ENCODE measurements at regions not wholly inside any gene's neighbourhood (a gene's known extent, or its start where the extent isn't known, plus 50 kb on each side); places are given as distances from the start of the nearest gene placed in this dataset.

DNA sequence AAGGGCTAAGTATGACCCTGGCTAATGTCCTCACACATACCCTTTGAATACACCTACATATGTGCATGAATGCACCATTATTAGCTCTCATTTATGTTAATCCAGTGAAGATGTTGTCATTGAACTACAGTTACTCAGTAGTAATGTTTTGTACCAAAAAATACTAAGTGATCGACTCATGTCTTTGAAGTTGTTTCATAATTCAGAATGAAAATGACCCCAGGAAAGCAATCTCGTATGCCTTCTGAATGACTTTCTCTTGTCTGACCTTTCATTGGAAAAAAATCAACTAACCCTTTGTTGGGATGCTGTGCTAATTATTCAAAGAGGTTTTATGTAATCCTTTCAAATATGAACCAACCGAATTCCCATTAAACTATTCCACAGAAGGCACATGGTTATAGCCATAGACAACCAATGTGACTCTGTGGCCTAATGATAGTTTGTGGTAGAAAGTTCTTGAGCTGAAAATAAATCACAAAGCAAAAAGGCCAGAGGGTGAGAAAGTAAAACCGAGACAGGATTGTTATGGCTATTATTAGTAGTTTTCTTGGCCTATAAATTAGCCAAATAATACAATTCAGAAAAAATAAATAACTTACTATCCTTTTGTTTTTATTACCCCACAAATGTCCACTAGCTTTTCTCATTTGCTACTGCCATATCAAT lies 86.8 kb upstream of the STARD13 start:
- DNase-seq (ENCODE audit: low read depth in 2 of 2): no peak

DNA sequence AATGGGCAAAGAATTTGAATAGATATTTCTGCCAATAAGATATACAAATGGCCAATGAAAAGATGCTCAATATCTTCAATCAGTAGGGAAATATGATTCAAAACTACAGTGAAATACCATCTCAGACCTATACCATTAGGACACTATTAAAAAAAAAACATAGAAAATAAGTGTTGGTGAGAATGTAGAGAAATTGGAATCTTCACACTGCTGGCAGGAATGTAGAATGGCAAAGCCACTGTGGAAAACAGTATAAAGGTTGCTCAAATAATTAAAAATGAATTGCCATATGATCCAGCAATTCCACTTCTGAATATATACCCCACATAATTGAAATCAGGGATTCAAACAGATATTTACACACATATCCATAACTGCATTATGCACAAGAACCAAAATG lies 88.1 kb upstream of the STARD13 start:
- no peak for DNase-seq (ENCODE audit: low read depth in 2 of 2)

DNA sequence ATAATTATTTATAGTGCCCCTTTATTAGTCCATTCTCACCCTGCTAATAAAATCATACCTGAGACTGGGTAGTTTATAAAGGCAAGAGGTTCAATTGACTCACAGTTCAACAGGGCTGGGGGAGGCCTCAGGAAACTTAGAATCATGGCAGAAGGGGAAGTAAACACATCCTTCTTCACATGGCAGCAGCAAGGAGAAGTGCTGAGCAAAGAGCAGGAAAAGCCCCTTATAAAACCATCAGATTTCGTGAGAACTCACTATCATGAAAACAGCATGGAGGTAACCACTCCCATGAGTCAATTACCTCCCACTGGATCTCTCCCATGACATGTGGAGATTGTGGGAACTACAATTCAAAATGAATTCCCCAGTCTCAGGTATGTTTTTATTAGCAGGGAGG lies 89.9 kb upstream of the STARD13 start:
- no peak for DNase-seq (ENCODE audit: low read depth in 2 of 2)

DNA sequence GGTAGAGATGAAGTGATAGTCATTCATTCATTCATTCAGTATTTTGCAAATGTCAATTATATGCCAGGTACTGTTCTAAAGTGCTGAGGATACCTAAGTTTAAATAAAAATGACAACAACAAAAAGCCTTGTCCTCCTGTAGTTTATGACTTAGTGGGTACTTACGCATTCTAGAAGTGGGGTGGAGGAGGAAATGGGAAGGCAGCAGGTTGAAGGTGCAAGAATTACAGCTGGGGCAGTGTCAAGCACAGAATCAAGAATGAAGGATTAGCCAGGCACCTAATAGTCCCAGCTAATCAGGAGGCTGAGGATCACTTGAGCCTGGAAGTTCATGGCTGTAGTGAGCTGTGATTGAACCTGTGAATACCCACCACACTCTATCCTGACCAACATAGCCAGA lies 90.7 kb upstream of the STARD13 start:
- DNase-seq (ENCODE audit: low read depth in 2 of 2): no peak

DNA sequence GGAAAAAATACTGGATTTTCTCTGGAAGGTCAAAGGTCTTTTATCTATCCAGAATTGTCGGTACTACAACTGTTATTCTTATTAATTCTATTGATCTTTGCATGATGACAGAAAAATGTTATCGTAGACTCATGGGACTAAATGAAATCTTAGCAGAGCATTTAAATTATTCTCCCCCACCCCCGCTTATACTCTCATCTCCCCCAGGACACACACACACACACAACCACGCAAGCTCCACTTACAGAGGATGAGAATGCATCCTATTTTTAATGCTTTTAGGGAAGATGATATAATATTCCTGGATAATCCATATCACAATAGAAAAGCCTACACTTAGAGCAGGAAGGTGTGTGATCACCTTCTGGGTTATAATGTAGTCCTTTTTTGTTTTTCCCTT lies 91.9 kb upstream of the STARD13 start:
- no peak for DNase-seq (ENCODE audit: low read depth in 2 of 2)

DNA sequence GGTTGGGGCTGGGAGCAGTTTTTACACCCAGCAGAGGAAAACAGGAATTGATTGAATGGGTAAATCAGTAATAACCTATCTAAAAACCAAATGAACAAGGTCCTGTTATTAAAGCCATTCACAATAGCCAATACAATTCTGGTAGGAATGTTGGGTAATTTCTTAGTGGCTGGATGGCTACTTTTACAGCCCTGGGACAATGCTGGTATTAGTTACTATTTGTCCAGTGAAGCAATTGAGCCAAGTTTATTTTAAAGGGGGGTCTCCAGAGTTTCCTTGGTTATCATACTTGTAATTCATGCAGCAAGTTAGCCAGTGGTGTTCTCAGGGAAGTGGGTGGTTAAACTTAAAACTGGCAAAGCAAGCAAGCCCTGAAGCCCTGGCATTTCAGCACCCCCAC lies 92.3 kb upstream of the STARD13 start:
- DNase-seq (ENCODE audit: low read depth in 2 of 2): no peak

DNA sequence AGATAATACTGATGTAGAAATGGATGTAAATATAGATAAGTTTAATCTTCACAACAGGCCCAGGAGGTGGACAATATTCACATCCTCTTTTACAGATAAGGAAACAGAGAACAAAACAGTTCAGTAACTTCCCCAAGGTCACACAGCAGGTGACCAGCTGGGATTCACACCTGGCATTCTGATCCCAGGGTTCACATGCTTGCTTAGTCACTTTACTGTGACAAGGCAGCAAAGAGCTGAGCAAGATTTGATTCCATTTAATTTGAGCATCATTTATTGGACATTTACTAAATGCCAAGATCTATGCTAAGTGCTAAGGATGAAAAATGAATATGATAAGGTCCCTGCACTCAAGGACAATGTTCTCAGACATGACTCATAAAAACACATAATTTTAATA lies 94.1 kb upstream of the STARD13 start:
- no peak for DNase-seq (ENCODE audit: low read depth in 2 of 2)

DNA sequence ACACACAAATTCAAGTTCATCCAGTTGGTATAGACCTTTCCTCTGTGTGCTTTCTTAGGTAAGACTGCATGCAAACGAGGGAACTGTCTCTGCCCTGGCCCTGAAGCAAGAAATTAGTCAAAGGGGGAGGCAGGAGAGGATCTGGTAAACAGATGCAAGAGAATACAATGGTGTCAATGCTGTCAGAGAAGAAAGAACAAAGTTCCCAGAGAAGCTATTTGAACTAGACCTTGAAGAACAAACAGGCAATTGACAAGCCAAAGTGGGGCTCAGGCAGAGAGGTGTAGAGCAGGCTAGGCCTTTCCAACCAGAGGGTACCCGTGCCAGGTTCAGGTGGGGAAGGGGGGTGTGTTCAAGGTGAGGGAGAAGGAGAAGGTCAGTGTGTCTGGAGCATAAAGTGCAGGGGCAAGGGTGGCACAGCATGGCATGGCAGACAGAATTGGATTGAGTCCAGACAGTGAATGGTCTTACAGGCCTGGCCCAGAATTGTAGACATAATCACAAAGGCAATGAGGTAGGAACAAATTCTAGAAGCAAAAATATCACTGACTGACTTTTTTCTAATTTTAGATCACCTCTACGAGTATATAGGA lies 95.0 kb upstream of the STARD13 start:
- DNase-seq (ENCODE audit: low read depth in 2 of 2): no peak

DNA sequence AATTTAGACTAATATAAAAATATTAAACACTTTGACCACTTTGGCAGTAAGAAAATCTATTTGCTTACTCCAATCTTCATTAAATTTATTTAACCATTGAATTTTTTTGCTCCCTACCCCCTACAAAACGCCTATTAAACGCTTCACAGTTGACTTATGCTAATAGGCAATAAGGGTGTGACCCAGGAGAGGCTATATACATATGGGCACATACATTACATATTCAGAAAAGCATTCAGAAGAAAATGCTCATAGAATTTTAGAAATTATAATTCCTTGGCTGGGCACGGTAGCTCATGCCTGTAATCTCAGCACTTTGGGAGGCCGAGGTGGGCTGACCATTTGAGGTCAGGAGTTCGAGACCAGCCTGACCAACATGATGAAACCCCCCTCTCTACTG lies 95.6 kb upstream of the STARD13 start:
- DNase-seq (ENCODE audit: low read depth in 2 of 2): no peak

DNA sequence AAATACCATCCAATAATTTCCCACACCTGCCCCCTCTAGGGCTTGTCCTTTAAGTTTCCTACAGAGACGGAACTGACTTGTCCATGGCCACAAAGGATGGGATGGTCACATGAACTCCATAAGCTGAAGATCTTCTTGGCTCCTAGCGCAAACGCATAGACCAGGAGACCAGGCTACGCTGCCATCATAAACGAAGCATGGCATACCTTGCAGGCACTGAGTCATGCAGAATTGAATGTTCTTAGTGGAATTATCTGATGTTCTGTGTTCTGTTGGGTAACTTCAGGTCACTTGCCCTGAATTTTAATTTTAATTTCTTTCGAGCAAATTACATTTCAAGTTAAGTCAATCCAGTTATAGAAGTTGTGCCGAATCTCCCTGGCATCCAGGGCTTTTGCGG lies 96.4 kb upstream of the STARD13 start:
- no peak for DNase-seq (ENCODE audit: low read depth in 2 of 2)

DNA sequence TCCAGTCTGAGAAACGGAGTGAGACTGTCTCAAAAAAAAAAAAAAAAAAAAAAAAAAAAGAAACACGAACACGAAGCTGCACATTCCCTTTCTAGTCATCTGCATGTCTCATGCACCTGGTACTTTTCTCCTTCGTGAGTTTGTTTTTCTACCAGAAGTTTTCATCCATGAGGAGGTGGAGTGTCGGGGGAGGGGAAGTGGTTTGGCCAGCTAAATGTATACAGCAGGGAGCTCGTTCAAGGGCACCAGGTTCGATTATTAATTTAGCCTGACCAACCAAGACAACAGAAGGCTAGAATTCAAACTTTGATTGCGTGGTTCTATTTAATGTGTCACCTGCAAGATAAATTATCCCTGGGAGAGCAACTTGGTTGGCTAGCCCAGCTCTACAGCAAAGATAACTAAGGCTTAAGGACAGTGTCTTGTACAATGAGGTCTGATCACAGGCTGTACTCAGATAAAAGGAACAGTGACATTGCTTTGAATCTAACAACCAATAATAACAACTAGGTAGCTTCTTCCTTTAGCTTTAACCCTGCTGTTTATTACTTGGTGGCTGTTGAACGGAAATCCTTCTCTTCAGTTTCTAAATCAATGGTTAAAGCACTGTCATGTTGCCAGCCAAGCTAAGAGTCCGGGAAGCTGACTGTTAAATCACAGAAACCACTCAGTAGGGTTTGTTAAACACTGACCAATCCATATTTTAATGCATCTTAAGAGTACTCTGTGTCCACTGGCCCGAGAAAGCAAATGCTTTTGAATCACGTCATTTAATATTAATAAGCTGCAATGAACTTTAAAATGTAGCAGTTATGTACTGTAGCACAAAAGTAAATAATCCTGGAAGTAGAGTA lies 98.4 kb upstream of the STARD13 start:
- no peak for DNase-seq (ENCODE audit: low read depth in 2 of 2)

DNA sequence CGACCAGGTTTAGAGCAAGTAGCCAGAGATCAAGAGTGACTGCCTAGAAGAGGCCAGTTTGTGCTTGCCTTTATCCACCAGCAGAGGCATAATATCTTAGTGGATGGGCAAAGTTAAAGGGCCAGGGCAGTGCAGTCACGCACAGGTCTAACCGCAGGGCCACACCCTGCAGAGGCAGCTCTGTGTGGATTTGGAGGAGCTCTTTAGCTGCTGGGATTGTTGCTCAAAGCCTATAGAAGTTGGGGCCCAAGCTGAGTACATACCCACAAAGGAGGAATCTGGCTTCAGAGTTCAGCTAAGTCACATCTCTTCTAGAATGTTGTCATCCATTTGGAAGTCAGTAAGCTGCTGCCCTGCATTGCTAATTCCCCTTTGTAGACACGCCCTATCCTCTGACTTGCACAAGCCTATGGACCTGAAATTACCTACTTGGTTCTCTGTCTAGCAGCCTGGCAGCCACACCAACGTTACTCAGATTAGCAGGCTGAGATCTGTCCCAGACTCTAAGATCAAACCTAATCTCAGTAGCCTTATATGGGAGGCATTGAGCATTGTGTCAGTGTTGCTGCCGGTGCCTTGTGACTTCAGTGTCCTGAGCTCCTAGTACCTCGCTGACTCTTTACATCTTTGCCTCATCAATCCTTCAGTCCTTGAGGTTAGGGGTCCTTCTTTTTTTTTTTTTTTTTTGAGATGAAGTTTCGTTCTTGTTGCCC lies 102.9 kb upstream of the STARD13 start:
- DNase-seq (ENCODE audit: low read depth in 2 of 2): no peak

DNA sequence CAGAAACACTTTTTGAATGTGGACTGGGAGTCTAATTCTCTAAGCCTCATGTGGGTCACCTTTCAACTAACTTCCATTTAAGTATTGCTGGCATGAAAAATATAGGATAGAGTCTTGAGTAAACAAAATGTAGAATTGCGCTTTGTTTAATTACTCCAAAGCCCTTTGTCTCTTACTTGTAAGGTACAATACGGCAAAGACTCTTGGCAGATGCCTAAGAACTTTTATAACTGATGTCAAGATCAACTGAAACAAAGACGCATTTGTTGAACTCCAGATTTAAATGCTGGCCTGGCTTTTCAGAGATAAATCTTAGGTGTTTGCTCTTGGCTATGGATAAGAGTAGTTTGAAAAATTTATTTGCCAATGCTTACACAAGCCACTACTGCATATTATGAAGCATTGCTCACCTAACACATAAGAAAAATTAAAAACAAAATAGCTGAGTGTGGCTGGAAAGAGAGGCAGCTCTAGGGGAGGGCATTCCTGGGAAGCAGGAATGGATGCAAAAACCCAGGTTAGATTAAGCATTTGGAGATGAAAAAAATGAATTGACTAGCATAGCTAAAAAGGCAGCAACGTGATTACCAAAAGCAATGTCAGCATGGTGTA lies 107.3 kb upstream of the STARD13 start:
- DNase-seq (ENCODE audit: low read depth in 2 of 2): no peak

DNA sequence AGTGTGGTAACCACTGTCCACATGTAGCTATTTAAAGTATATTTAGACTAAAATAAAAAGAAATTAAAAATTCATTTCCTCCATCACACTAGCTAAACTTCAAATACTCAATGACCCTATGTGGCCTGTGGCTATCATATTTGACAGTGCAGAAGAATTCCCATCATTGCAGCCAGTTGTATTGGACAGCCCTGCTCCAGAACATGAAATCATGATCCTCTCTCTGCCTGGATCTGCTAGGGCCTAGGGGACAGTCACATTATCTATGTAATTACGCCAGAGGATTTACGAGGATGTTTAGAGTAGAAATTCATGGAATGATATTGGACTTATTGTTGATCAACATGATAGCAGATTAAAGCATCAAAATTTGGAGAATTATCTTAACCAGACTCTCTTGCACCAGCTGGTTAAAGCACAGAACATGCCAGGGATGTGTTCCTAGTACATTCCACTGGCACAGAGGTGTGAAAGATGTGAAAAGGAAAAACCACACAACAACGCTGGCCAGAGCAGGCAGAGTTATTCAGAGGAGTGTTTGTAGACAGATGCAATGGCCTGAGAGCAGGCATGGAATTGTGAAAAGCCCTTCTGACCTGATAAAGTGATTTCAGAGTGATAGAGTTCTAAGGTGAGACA lies 108.9 kb upstream of the STARD13 start:
- DNase-seq (ENCODE audit: low read depth in 2 of 2): no peak

DNA sequence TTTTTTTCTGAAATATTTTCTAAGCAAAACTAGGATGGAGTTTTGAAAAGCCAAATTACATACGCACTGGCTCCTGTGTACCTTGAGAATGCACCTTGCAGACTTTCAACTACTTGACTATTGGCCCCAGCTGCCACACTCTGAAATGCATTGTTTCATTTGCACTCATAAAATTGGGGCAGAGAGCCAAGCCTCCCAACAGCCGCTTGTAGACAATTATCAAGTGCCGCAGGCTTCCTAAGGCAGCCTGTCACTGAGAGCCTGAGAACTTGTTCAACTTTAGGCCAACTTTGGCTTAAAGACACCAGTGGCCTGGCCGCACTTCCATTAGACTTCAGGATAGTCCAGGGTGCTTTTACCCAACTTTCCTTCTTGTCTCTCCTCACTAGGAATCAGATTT lies 115.7 kb upstream of the STARD13 start:
- DNase-seq (ENCODE audit: low read depth in 2 of 2): no peak

DNA sequence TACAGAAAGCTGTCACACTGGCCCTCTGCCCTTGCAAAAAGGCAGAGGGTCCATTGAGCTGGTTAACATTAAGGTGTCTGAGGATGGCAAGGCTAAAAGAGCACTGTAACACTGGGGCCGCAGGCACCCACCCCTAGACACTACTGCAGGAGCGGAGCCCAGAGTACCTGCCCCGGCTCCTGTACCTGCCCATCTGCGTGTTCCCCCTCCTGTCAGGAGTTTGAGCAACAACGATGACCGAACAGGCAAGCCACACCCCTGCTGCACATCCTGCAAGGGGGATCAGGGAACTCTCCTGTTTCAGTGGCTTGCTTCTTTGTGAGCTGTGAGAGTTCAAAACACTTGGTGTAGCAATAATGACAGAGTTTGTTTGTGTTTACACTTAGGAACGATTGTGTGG lies 117.4 kb upstream of the STARD13 start:
- no peak for DNase-seq (ENCODE audit: low read depth in 2 of 2)

DNA sequence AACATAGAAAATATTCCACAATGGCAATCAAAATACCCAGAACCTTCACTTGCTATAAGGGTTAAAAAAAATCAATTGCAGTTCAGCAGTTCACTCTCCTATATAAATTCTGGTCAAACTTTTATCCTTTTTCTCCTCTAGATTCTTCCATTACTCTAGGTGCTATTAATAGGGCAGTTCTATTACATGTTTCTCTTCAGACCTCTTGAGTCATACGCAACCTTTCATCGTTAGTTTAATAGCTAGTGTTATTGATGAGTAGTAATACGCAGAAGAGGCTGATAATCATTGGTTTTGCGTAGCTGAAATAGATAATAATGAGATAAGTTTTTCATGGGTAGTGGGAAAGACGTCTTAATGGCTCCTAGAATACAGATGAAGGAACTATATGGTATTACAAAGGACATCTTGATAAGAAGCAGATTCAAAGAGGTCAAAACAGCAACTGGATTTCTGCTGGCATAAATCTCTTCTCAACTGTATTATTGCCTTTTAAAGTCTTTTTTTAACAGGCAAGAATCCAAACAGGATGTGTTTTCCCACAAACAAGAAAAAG lies 118.3 kb upstream of the STARD13 start:
- no peak for DNase-seq (ENCODE audit: low read depth in 2 of 2)

DNA sequence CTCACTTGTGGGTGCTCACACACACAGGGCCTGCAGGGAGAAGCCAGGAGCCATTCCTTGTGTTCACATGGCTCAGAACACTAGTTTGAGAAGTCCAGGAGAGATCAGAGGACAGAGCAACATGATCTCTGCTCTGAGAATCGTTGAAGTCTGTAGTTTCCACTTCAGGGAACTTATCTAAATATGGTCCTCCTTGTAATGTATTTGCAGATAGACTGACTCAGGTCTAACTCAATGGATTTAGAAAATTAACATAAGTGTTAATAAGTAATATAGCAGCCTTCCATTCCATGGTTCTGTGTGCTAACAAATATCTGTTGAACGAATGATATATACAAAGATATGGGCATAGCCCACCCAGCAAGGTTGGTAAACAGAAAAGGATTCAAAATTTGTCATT lies 119.8 kb upstream of the STARD13 start:
- no peak for DNase-seq (ENCODE audit: low read depth in 2 of 2)

DNA sequence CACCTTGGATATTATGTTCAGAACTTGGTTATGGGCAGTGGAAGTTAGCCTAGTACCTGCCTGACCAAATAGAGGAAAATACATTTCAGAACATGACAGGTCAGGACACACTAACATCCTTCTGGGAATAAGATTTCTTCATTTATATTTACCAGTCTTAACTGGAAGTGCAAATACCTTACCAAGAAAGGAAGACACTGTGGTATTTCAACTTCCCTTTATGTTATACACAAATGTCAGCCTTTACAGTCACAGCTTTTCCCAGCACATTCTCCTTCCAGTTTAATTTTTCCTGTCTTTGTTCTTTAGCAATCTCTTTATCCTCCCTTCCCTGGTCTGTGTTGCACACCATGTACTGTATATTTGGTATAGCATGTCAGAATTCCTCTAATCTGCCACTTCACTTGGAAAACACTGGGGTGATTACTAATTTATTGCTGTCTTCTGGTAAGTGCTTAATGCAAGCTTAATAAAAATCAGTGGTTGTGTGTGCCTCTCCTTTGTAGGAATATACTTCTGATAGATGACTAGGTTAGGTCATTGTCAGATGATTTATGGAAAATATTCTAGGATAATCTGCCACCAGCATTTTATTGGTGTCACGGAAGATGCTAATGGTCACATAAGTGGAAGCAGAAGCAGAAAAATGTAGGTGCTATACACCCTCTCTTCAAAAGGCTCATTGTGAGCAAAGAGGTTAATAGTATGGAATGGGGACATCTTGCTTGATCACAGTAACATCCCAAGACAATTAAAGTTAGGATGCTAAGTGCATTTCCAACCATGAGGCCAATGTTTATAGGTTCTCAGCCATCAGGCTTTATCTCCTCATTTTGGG lies 124.3 kb upstream of the STARD13 start:
- no peak for DNase-seq (ENCODE audit: low read depth in 2 of 2)

DNA sequence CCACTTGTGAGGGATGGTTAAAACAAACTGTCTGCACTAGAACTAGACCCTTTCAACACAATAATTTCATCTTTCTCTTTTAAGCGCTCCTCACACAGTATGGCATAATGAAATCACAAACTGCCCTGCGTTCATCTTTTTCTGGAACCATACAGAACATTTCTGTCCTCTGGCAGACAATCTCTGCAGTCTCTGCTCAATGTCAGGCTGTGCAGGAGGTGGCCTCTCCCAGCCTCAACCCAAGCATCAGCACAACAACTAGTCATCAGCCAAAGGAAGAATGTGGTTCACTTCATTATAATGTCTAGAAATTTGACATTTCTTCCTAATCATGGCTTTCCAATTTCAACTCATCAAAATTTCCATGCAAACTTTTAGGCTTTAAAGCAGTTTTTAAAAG lies 125.1 kb upstream of the STARD13 start:
- no peak for DNase-seq (ENCODE audit: low read depth in 2 of 2)

All from stimulated activated CD8-positive, alpha-beta memory T cell treated with anti-CD3 and anti-CD28 coated beads, Interleukin-15, amount 100 ng/mL, for 48 hours (primary cell).